HG03045 (cell line): ENCODE measurements at regions not wholly inside any gene's neighbourhood (a gene's known extent, or its start where the extent isn't known, plus 50 kb on each side); places are given as distances from the start of the nearest gene placed in this dataset.
"Not testable (repeated sequence)": the region's sequence is repeated elsewhere in the genome, so short reads cannot be mapped to it uniquely, and the experiment has no call there.

Experiments used
- ATAC-seq: cut with Tn5 transposase; IDR thresholded peaks from one replicate; pipeline ENCODE4 v1.9.1; 2021; ENCODE audit warnings: mild to moderate bottlenecking, moderate library complexity; ENCODE audit not compliant: unreplicated experiment

DNA sequence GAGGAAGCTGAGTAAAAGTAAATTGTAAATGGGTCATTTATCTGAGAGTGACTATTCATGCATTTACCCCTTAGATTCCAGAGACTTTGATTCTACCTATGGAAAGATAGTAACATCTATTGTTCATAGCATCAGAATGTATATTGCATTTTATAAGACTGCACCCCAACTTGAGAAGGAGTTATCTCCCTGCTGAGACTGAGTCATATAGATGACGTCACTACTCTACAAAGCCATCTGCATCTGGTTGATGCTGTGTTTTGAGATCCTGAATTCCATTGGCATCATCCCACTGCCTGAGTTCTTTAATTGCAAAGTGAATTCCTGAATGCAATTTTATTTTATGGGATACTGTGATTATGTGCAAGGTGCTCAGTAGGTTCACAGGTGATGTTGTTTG, 444.0 kb upstream of the SLC35B3 start:
- no peak for ATAC-seq

GRCh38 chr6:8875986-8876385, 440.6 kb upstream of the SLC35B3 start:
- no peak for ATAC-seq

GRCh38 chr6:8872589-8872988, 437.2 kb upstream of the SLC35B3 start:
- no peak for ATAC-seq

- no peak for ATAC-seq
Measured at GRCh38 chr6:8865451-8865850, 430.1 kb upstream of the SLC35B3 start.

DNA sequence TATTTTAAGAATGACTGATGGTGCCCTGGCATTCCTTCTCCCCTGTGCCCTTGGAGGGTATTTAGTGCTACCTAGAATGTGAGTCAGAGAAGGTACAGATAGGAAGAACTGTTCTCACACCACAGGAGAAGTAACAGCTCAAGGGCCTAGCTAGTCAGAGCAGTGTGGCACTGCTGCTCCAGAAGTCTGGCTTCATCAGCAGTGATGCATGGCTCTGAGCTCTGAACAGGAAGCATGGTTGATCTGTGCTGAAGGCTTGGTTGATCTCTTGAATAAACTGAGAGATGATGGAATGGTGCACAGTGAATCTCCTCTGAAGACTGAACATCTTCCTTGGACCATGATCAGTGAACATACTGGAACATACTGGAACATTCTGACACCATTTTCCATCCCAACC, 425.3 kb upstream of the SLC35B3 start:
- ATAC-seq, result no peak

DNA sequence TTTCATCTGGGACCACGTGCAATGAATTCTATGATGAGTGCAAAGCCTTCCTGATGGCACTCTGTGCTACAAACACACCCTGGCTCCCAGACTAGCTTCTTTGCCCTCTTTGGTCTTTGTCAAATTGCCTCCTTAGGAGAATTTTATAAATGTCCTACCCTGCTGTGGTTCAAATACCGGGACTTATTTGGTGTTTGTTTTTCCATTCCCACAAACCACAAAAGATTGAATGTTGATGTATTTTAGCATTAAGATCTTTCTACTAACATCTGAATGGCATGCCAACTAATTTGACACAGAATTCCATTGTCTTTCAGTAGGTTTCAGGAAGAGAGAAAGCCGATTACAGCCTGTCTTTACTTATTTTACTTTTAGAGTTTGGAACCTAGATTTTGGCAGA, 424.2 kb upstream of the SLC35B3 start:
- no peak for ATAC-seq

DNA sequence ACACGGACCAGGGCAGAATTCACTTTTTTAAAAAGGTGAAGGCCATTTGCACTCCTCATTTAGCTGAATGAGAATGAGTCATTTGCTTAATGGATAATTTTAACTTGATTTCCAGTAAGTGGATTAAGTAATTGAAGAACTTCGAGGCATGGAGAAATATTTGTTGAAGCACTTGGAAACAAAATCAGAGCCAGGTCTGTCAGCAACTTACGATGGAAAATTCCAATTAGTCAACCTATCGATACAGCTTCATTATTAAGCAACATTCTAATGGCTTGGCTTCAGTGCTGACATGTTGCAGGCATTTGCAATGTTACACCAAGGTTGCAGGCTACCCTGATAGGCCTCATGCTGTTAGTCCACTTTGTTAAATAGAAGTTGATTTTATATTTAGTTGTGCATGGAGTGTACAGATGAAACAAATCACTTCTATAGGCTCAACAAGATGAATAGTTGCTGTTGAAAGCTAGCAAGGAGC, 423.5 kb upstream of the SLC35B3 start:
- no peak for ATAC-seq

GRCh38 chr6:8857160-8857559, 421.8 kb upstream of the SLC35B3 start:
- ATAC-seq, result no peak

- no peak for ATAC-seq
Measured at GRCh38 chr6:8855411-8855810, 420.1 kb upstream of the SLC35B3 start.

- no peak for ATAC-seq
Measured at GRCh38 chr6:8852332-8852731, 417.0 kb upstream of the SLC35B3 start.

- not testable (repeated sequence) for ATAC-seq
Measured at GRCh38 chr6:8846680-8847079, 411.3 kb upstream of the SLC35B3 start.

DNA sequence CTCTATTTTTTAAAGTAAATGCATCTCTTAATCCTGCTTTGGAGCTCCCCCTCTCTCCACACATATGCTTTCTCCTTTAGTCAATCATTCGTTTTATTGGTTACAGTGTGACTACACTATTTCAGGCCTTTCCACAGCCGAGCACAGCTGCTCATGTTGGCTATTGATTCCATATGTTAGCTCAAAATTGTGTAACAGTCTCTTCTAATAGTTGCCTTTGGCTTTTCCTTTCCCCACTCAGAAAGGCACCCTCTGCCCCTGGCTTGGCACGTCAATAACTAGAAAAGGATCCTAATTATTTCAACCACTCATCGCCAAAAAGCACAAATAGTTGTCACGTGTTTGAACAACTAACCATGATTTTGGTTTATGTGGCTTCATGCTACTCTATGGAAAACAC, 410.3 kb upstream of the SLC35B3 start:
- ATAC-seq, result no peak

- ATAC-seq, result no peak
Measured at GRCh38 chr6:8844968-8845367, 409.6 kb upstream of the SLC35B3 start.

- ATAC-seq, result no peak
Measured at GRCh38 chr6:8839626-8840025, 404.3 kb upstream of the SLC35B3 start.

DNA sequence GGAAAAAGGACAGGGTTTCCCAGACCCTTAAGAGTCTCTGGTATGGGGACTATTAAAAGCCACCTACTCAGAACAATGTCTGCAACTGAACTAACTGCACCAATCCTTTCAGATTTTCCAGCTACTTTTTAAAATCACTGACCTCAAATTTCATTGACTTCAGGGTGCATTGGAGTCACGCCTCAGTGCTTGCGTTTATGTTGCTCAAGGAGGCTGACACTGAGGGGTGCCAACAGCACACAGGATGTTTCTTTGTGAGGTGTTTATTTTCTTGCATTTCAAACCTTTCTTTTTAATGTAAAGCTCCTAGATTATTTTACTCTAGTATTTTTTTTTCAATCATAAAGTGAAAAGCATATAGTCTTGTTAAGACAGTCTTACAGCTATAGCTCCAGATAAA, 402.0 kb upstream of the SLC35B3 start:
- no peak for ATAC-seq

GRCh38 chr6:8832695-8833094, 397.4 kb upstream of the SLC35B3 start:
- ATAC-seq, result not testable (repeated sequence)

- no peak for ATAC-seq
Measured at GRCh38 chr6:8831366-8832152, 396.2 kb upstream of the SLC35B3 start.

- no peak for ATAC-seq
Measured at GRCh38 chr6:8830794-8831193, 395.4 kb upstream of the SLC35B3 start.

- no peak for ATAC-seq
Measured at GRCh38 chr6:8829796-8830195, 394.5 kb upstream of the SLC35B3 start.

DNA sequence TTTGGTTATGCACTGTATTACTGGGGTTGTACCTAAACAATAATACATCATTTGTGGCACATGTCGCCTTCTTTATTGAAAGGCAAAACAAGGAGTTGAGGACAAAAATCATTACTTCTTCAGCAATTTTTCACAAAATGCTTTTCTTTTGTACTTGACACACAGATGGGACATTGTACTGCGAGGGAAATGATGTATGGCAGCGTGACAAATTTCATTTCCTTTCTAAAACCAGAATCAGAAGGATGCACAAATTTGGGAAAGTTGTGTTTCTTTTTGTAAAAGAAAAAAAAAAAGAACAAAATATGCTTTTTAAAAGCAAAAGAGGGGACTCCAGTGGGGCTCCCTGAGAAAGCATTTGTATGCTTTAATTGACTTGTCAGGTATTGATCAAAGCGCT, 394.0 kb upstream of the SLC35B3 start:
- no peak for ATAC-seq

DNA sequence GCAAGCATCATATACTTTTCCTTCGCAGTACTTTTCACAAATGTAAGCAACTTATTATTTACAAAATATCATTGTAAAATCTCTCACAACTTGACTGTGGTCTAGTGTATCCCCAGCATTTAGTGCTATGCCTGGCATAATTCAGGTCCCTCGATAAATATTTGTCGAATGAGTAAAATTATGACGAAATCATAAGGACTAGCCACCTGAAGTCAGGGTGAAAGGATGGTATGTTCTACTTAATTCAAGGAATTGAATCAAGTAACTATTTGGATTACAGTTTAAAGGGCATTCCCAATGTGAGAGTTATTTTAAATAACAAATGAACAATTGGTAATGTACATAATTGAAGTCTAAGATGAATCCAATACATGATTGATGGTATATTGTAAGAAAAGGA, 393.0 kb upstream of the SLC35B3 start:
- ATAC-seq, result no peak

- no peak for ATAC-seq
Measured at GRCh38 chr6:8825726-8826125, 390.4 kb upstream of the SLC35B3 start.

DNA sequence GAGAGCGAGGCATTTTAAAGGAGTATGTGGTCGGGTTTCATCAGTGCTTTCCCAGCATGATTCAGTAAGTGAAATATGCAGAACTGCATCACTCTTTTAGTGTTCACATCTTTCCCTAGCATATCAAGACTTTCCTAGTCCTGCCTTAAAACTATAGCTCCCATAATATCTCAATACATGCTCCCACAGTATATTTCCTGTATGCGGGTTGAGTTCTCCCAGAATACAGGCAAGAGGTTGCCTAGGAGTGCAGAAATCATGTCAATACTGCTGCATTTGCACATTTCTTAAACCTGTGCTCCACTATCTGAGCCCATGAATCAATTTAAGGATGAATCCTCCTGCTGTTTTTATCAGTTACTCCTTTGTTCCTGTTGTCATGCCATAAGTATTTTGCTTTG, 386.6 kb upstream of the SLC35B3 start:
- ATAC-seq, result no peak
